Superior temporal gyrus (tissue), 1 donor: ENCODE measurements at regions not wholly inside any gene's neighbourhood (a gene's known extent, or its start where the extent isn't known, plus 50 kb on each side); places are given as distances from the start of the nearest gene placed in this dataset.

Source experiments
- DNase-seq: peaks from one replicate; pipeline ENCODE4 v3.0.0-alpha.2; 2016; ENCODE audit errors: extremely low spot score

GRCh38 chr6:126747728-126748540 lies 370.5 kb upstream of the RSPO3 start:
- no peak for DNase-seq

GRCh38 chr6:126753606-126754005 lies 364.9 kb upstream of the RSPO3 start:
- no peak for DNase-seq

- DNase-seq = no peak
These were observed 356.6 kb upstream of the RSPO3 start for GRCh38 chr6:126761854-126762253.

- no peak for DNase-seq
These were observed 354.4 kb upstream of the RSPO3 start for GRCh38 chr6:126764104-126764503.

GRCh38 chr6:126764671-126765070 lies 353.8 kb upstream of the RSPO3 start:
- no peak for DNase-seq

GRCh38 chr6:126766820-126767219 lies 351.7 kb upstream of the RSPO3 start:
- DNase-seq = no peak

- DNase-seq = no peak
These were observed 350.8 kb upstream of the RSPO3 start for GRCh38 chr6:126767711-126768110.

GRCh38 chr6:126770176-126770575 lies 348.3 kb upstream of the RSPO3 start:
- no peak for DNase-seq

- no peak for DNase-seq
These were observed 345.2 kb upstream of the RSPO3 start for GRCh38 chr6:126773112-126773805.

GRCh38 chr6:126779331-126779730 lies 339.1 kb upstream of the RSPO3 start:
- no peak for DNase-seq

GRCh38 chr6:126781582-126781981 lies 336.9 kb upstream of the RSPO3 start:
- no peak for DNase-seq

GRCh38 chr6:126784161-126784790 lies 334.2 kb upstream of the RSPO3 start:
- no peak for DNase-seq

- DNase-seq = no peak
These were observed 332.2 kb upstream of the RSPO3 start for GRCh38 chr6:126786262-126786661.

- DNase-seq = no peak
These were observed 330.8 kb upstream of the RSPO3 start for GRCh38 chr6:126787635-126788034.

- DNase-seq = no peak
These were observed 329.6 kb upstream of the RSPO3 start for GRCh38 chr6:126788861-126789365.

GRCh38 chr6:126792340-126793085 lies 326.0 kb upstream of the RSPO3 start:
- no peak for DNase-seq

GRCh38 chr6:126795161-126795560 lies 323.3 kb upstream of the RSPO3 start:
- no peak for DNase-seq

- DNase-seq = no peak
These were observed 320.5 kb upstream of the RSPO3 start for GRCh38 chr6:126797981-126798380.

- no peak for DNase-seq
These were observed 314.7 kb upstream of the RSPO3 start for GRCh38 chr6:126803769-126804168.

- peak; percentile 75 for DNase-seq
These were observed 314.0 kb upstream of the RSPO3 start for GRCh38 chr6:126804332-126805064.

GRCh38 chr6:126805861-126806260 lies 312.6 kb upstream of the RSPO3 start:
- no peak for DNase-seq
